ENCODE measurements at regions not wholly inside any gene's neighbourhood (a gene's known extent, or its start where the extent isn't known, plus 50 kb on each side); places are given as distances from the start of the nearest gene placed in this dataset.

DNA sequence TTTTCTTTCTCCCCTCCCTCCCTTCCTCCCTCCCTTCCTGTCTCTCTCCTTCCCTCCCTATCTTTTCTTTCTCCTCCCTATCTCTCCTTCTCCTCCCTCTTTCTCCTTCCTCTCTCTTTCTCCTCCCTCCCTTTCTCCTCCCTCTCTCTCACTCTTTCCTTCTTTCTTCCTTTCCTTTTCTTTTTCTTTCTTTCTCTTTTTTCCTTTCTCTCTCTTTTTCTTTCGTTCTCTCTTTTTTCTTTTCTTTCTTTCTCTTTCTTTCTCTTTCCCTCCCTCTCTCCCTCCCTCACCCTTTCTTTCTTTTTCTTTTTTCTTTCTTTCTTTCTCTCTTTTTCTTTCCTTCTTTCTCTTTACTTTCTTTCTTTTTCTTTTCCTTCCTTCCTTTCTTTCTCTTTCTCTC is 169.7 kb upstream of the LINC00305 start:
- no peak overlapping the region for H3K4me3 ChIP-seq (ENCODE audit: low read depth, low read length)
- no peak for DNase-seq (ENCODE audit: low read depth)
- TF ChIP-seq CTCF (IDR thresholded peaks at IDR 0.05; ENCODE audit: insufficient read depth, low read depth, low read length), result no peak

- no peak for DNase-seq (ENCODE audit: low read depth)
- TF ChIP-seq CTCF (IDR thresholded peaks at IDR 0.05; ENCODE audit: insufficient read depth, low read depth, low read length), result no peak
- no peak overlapping the region for H3K4me3 ChIP-seq (ENCODE audit: low read depth, low read length)
These were observed 163.0 kb upstream of the LINC00305 start for GRCh38 chr18:64311859-64312258.

DNA sequence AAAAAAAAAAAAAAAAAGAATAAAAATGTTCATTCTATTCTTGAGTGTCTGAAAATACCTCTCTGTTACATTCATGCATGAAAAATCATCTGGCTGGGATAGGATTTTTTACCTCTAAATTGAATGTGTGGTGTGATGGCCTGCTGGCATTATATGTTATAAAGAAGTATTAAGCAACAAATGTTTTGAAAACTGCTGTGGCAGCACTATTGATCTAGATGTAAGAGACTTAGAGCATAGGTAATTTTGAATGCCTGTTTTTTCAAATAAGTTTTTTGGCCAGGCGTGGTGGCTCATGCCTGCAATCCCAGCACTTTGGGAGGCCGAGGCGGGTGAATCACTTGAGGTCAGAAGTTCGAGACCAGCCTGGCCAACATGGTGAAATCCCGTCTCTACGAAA is 147.0 kb upstream of the LINC00305 start:
- H3K4me3 ChIP-seq (ENCODE audit: low read depth, low read length), result no peak overlapping the region
- no peak for TF ChIP-seq CTCF (IDR thresholded peaks at IDR 0.05; ENCODE audit: insufficient read depth, low read depth, low read length)
- DNase-seq (ENCODE audit: low read depth), result no peak

- no peak for TF ChIP-seq CTCF (IDR thresholded peaks at IDR 0.05; ENCODE audit: insufficient read depth, low read depth, low read length)
- no peak for DNase-seq (ENCODE audit: low read depth)
- H3K4me3 ChIP-seq (ENCODE audit: low read depth, low read length), result no peak overlapping the region
These were observed 146.1 kb upstream of the LINC00305 start for GRCh38 chr18:64294967-64295366.

DNA sequence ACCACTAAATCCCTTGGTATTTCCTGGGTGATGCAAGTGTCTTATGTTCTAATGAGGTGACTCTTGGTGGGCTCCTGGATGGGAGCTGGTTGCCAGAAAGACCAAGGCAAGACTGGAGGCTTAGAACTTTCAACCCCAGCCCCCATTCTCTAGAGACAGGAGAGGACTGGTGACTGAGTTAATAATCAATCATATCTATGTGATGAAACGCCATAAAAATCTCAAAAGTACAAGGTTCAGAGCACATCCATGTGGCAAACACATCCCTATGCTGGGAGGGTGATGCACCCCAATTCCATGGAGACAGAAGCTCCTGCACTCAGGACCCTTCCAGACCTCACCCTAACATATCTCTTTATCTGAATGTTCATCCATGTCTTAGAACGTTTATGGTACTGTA is 139.5 kb upstream of the LINC00305 start:
- no peak overlapping the region for H3K4me3 ChIP-seq (ENCODE audit: low read depth, low read length)
- no peak for DNase-seq (ENCODE audit: low read depth)

DNA sequence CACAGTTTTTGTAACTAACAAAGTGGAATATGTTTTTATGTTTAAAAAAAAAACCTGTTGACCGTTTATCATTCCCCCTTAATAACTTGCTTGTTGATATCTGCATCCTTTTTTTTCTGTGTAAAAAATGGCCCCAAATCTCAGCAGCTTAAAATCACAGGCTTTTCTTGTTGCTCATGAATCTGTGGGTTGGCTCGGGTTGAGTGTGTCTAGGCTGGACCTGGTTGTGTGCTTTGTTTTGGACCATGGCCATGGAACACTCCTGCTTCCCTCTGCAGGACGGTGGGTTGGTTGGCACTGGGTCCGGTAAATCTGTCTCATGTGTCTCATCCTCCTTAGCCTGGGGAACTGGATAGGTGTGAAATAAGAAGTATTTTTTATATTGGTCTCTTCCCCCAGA is 139.0 kb upstream of the LINC00305 start:
- no peak overlapping the region for H3K4me3 ChIP-seq (ENCODE audit: low read depth, low read length)
- DNase-seq (ENCODE audit: low read depth), result no peak
- no peak for TF ChIP-seq CTCF (IDR thresholded peaks at IDR 0.05; ENCODE audit: insufficient read depth, low read depth, low read length)

More for the DNA sequence above, 139.5 kb upstream of the LINC00305 start:
- no peak for TF ChIP-seq CTCF (IDR thresholded peaks at IDR 0.05; ENCODE audit: insufficient read depth, low read depth, low read length)

DNA sequence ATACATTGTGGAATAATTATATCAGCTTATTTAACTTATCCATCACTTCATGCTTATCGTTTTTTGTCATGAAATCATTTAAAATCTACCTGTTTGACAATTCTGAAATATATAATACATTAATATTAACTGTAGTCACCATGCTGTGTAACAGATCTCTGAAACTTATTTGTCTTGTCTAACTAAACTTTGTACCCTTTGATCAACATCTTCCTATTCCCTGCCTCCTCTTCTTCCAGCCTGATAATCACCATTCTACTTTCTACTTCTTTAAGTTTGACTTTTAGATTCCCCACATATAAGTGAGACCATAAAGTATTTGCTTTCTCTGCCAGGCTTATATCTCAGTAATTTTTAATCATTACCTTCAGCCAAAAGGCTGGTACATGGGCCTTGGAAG is 134.2 kb upstream of the LINC00305 start:
- no peak overlapping the region for H3K4me3 ChIP-seq (ENCODE audit: low read depth, low read length)
- TF ChIP-seq CTCF (IDR thresholded peaks at IDR 0.05; ENCODE audit: insufficient read depth, low read depth, low read length), result no peak
- no peak for DNase-seq (ENCODE audit: low read depth)

Measured in fibroblast of villous mesenchyme (primary cell).